22Rv1 (cell line): ENCODE measurements at regions not wholly inside any gene's neighbourhood (a gene's known extent, or its start where the extent isn't known, plus 50 kb on each side); places are given as distances from the start of the nearest gene placed in this dataset.

ENCODE experiments used
- H3K27ac ChIP-seq: fragments of 450-650 bp; 2 replicates; pipeline ENCODE4 v1.5.1; 2017
- ZFX ChIP-seq: fragments of 450-650 bp; IDR thresholded peaks from 2 replicates; pipeline ENCODE4 v1.6.1; 2017; ENCODE audit warnings: antibody characterized with exemption, borderline replicate concordance
- TF ChIP-seq, protein P1 (sequence below): fragments of 450-650 bp; IDR thresholded peaks from 2 replicates; pipeline ENCODE4 v1.5.1; 2017; ENCODE audit warnings: mild to moderate bottlenecking

DNA sequence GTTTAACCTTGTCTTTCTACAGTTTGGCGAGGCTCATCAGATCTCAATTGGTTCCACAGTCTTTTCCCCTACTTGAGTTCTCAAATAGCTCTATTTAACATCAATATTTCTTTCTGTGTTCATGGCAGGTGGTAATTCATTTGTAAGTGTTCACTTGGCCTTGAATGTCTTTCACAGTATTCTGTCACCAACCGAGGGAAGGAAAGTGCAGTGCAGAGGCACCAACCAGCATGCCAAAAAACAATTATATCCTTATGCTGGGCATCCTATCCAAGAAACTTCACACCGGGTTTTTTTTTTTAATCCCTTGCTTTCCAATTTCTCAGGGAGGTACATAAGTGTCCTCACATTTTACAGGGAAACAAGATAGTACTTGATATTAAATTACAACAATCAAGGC is 55.0 kb upstream of the ZC3H12C start:
- no peak overlapping the region for H3K27ac ChIP-seq
- TF ChIP-seq ZFX, result no peak
- TF ChIP-seq, protein P1, sequence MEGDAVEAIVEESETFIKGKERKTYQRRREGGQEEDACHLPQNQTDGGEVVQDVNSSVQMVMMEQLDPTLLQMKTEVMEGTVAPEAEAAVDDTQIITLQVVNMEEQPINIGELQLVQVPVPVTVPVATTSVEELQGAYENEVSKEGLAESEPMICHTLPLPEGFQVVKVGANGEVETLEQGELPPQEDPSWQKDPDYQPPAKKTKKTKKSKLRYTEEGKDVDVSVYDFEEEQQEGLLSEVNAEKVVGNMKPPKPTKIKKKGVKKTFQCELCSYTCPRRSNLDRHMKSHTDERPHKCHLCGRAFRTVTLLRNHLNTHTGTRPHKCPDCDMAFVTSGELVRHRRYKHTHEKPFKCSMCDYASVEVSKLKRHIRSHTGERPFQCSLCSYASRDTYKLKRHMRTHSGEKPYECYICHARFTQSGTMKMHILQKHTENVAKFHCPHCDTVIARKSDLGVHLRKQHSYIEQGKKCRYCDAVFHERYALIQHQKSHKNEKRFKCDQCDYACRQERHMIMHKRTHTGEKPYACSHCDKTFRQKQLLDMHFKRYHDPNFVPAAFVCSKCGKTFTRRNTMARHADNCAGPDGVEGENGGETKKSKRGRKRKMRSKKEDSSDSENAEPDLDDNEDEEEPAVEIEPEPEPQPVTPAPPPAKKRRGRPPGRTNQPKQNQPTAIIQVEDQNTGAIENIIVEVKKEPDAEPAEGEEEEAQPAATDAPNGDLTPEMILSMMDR, result no peak
